T follicular helper cell (primary cell): ENCODE measurements at regions not wholly inside any gene's neighbourhood (a gene's known extent, or its start where the extent isn't known, plus 50 kb on each side); places are given as distances from the start of the nearest gene placed in this dataset.
"Not testable (repeated sequence)": the region's sequence is repeated elsewhere in the genome, so short reads cannot be mapped to it uniquely, and the experiment has no call there.

Experiments
- DNase-seq: peaks from one replicate; pipeline ENCODE4 v3.0.0-alpha.2; 2020; ENCODE audit warnings: low read depth

GRCh38 chr11:13135385-13136271 lies 126.5 kb downstream of the RASSF10 start:
- DNase-seq = no peak

- DNase-seq = no peak
These were observed 127.1 kb downstream of the RASSF10 start for GRCh38 chr11:13136272-13136596.

GRCh38 chr11:13137844-13138301 lies 128.8 kb downstream of the RASSF10 start:
- DNase-seq = no peak

GRCh38 chr11:13139085-13139484 lies 130.0 kb downstream of the RASSF10 start:
- not testable (repeated sequence) for DNase-seq

GRCh38 chr11:13140028-13140870 lies 131.1 kb downstream of the RASSF10 start:
- no peak for DNase-seq

- DNase-seq = no peak
These were observed 131.9 kb downstream of the RASSF10 start for GRCh38 chr11:13140873-13141655.

- DNase-seq = no peak
These were observed 132.9 kb downstream of the RASSF10 start for GRCh38 chr11:13141731-13142709.

GRCh38 chr11:13143486-13144297 lies 133.9 kb upstream of the BMAL1 start:
- no peak for DNase-seq

- DNase-seq = no peak
These were observed 132.1 kb upstream of the BMAL1 start for GRCh38 chr11:13145461-13145860.

- DNase-seq = no peak
These were observed 127.6 kb upstream of the BMAL1 start for GRCh38 chr11:13149991-13150390.

GRCh38 chr11:13150487-13150886 lies 127.1 kb upstream of the BMAL1 start:
- DNase-seq = no peak

GRCh38 chr11:13152264-13152663 lies 125.3 kb upstream of the BMAL1 start:
- DNase-seq = no peak

GRCh38 chr11:13152736-13153541 lies 124.7 kb upstream of the BMAL1 start:
- no peak for DNase-seq

- not testable (repeated sequence) for DNase-seq
These were observed 123.2 kb upstream of the BMAL1 start for GRCh38 chr11:13154374-13154773.

- DNase-seq = no peak
These were observed 117.2 kb upstream of the BMAL1 start for GRCh38 chr11:13160346-13160745.

- no peak for DNase-seq
These were observed 116.8 kb upstream of the BMAL1 start for GRCh38 chr11:13160806-13161205.

- DNase-seq = no peak
These were observed 114.4 kb upstream of the BMAL1 start for GRCh38 chr11:13163158-13163557.

- DNase-seq = no peak
These were observed 111.6 kb upstream of the BMAL1 start for GRCh38 chr11:13166036-13166435.

GRCh38 chr11:13168271-13168670 lies 109.3 kb upstream of the BMAL1 start:
- no peak for DNase-seq
